ENCODE measurements at regions not wholly inside any gene's neighbourhood (a gene's known extent, or its start where the extent isn't known, plus 50 kb on each side); places are given as distances from the start of the nearest gene placed in this dataset.

DNA sequence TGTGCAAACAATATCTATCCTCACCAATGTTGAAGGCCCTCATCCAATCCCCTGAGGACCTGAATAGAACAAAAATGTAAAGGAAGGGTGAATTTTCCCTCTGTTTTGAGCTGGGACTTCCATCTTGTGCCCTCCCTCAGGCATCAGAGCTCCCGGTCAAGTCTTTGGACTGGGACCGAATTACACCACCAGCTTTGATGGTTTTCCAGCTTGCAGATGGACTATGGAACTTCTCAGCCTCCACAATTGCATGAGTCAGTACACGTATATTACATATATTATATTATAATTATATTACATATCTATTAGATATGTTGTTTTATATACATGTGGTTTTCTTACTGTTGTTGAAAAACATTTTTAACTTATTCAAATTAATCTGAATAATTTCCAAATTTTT, 496.4 kb downstream of the CMPK2 start (continued):
- TF ChIP-seq, protein P1, sequence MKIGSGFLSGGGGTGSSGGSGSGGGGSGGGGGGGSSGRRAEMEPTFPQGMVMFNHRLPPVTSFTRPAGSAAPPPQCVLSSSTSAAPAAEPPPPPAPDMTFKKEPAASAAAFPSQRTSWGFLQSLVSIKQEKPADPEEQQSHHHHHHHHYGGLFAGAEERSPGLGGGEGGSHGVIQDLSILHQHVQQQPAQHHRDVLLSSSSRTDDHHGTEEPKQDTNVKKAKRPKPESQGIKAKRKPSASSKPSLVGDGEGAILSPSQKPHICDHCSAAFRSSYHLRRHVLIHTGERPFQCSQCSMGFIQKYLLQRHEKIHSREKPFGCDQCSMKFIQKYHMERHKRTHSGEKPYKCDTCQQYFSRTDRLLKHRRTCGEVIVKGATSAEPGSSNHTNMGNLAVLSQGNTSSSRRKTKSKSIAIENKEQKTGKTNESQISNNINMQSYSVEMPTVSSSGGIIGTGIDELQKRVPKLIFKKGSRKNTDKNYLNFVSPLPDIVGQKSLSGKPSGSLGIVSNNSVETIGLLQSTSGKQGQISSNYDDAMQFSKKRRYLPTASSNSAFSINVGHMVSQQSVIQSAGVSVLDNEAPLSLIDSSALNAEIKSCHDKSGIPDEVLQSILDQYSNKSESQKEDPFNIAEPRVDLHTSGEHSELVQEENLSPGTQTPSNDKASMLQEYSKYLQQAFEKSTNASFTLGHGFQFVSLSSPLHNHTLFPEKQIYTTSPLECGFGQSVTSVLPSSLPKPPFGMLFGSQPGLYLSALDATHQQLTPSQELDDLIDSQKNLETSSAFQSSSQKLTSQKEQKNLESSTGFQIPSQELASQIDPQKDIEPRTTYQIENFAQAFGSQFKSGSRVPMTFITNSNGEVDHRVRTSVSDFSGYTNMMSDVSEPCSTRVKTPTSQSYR (CRISPR knock-in tag; IDR thresholded peaks at IDR 0.05): no peak
- TF ChIP-seq NFATC4 (CRISPR knock-in tag; IDR thresholded peaks at IDR 0.05): no peak

DNA sequence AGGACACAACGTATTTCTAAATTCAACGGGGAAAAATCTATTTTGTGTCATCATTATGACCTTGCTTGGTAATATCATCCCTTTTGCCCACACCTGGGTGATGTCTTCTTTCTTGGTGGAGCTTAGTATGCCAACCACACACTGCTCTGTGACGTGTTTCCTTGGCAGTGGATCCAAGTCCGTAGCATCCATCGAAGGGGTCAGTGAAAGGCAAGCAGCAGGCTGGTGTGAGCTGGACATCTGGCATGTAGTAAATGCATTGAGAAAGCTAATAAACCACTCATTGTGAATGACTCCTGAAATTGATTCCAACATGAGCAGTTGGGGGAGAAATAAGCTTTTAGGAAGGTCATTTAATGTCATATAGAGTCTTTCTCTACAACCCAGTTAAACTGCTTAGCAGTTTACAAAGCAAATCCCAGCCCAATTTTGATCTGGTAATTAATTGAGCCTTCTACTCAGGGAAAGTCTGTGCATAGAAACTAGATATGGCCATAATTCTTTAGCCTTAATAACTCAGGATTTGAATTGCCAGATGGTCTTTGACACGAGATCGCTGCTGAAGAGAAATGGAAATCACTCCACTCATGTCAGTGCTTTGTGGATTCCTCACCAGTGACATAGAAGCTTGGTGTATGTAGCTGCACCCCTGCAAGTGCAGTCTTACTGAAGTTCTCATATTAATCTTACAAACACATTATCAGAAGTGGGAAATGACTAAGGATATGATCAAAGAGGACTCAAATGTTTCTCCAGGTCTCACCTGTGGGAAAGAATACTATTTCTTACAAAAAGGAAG, 494.8 kb downstream of the CMPK2 start:
- POLR2A ChIA-PET: no interaction called here
- CTCF ChIA-PET: no interaction called here
- ATAC-seq (no peak), DNase-seq (ENCODE audit: low spot score) (no peak)
- no peak overlapping the region for H3K27ac Mint-ChIP-seq
- TF ChIP-seq, protein P2, sequence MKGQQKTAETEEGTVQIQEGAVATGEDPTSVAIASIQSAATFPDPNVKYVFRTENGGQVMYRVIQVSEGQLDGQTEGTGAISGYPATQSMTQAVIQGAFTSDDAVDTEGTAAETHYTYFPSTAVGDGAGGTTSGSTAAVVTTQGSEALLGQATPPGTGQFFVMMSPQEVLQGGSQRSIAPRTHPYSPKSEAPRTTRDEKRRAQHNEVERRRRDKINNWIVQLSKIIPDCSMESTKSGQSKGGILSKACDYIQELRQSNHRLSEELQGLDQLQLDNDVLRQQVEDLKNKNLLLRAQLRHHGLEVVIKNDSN (CRISPR knock-in tag; IDR thresholded peaks at IDR 0.05): no peak
- TF ChIP-seq TEAD1 (CRISPR knock-in tag; IDR thresholded peaks at IDR 0.05) (no peak), NFE2L1 (CRISPR knock-in tag; IDR thresholded peaks at IDR 0.05) (no peak), ZNF416 (CRISPR knock-in tag; IDR thresholded peaks at IDR 0.05) (no peak), NFYB (CRISPR knock-in tag; conservative IDR thresholded peaks at IDR 0.05; ENCODE audit: low read depth) (no peak), JUN (CRISPR knock-in tag; IDR thresholded peaks at IDR 0.05) (no peak)
- TF ChIP-seq, protein P3, sequence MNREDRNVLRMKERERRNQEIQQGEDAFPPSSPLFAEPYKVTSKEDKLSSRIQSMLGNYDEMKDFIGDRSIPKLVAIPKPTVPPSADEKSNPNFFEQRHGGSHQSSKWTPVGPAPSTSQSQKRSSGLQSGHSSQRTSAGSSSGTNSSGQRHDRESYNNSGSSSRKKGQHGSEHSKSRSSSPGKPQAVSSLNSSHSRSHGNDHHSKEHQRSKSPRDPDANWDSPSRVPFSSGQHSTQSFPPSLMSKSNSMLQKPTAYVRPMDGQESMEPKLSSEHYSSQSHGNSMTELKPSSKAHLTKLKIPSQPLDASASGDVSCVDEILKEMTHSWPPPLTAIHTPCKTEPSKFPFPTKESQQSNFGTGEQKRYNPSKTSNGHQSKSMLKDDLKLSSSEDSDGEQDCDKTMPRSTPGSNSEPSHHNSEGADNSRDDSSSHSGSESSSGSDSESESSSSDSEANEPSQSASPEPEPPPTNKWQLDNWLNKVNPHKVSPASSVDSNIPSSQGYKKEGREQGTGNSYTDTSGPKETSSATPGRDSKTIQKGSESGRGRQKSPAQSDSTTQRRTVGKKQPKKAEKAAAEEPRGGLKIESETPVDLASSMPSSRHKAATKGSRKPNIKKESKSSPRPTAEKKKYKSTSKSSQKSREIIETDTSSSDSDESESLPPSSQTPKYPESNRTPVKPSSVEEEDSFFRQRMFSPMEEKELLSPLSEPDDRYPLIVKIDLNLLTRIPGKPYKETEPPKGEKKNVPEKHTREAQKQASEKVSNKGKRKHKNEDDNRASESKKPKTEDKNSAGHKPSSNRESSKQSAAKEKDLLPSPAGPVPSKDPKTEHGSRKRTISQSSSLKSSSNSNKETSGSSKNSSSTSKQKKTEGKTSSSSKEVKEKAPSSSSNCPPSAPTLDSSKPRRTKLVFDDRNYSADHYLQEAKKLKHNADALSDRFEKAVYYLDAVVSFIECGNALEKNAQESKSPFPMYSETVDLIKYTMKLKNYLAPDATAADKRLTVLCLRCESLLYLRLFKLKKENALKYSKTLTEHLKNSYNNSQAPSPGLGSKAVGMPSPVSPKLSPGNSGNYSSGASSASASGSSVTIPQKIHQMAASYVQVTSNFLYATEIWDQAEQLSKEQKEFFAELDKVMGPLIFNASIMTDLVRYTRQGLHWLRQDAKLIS (CRISPR knock-in tag; IDR thresholded peaks at IDR 0.05; ENCODE audit: borderline replicate concordance): no peak
- TF ChIP-seq, protein P4, sequence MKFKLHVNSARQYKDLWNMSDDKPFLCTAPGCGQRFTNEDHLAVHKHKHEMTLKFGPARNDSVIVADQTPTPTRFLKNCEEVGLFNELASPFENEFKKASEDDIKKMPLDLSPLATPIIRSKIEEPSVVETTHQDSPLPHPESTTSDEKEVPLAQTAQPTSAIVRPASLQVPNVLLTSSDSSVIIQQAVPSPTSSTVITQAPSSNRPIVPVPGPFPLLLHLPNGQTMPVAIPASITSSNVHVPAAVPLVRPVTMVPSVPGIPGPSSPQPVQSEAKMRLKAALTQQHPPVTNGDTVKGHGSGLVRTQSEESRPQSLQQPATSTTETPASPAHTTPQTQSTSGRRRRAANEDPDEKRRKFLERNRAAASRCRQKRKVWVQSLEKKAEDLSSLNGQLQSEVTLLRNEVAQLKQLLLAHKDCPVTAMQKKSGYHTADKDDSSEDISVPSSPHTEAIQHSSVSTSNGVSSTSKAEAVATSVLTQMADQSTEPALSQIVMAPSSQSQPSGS (CRISPR knock-in tag; IDR thresholded peaks at IDR 0.05; ENCODE audit: borderline replicate concordance, low read depth): no peak
- peaks cover 6% of the 10 kb centered on the region for H3K27me3 Mint-ChIP-seq (ENCODE audit: low read depth)
- H3K36me3 Mint-ChIP-seq: peaks cover 59% of the 10 kb centered on the region
- no peaks in the 10 kb centered on the region for H3K4me1 Mint-ChIP-seq
- no peak overlapping the region for H3K4me3 Mint-ChIP-seq
- H3K9me3 Mint-ChIP-seq: peaks cover 75% of the 10 kb centered on the region

DNA sequence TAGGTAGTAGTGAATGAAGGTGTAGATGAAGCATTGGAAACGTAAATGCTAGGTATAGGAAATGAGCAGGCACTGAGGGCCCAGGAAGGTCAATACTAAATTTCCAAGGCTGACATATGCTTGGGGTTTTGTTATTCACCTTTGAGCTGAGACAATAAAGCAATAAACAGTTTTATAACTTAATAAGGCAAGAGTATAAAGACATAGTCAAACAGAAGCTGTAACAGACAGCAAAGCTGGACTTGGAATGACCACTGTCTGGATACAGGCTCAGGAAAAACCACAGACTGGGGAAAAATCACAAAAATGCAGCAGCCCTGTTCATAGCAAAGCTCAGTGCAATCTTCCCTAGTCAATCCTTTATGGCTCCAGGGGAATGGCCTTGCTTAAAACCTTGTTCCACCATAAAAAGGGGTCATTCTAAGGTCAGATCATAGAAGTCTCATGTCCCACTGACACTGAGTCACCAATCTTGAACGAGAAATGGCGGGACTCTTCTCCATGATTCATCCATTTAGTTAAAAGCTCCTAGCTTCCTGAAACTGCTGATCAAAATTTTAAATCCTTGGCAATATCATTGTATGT, 493.3 kb downstream of the CMPK2 start:
- ChIA-PET POLR2A (no interaction called here), CTCF (no interaction called here)
- DNase-seq (ENCODE audit: low spot score) (no peak), ATAC-seq (no peak)
- Mint-ChIP-seq H3K27me3 (ENCODE audit: low read depth) (peaks cover 6% of the 10 kb centered on the region; the same call in 1 of the 2 replicates), H3K9me3 (peaks cover 74% of the 10 kb centered on the region), H3K27ac (no peak overlapping the region), H3K4me3 (no peak overlapping the region), H3K4me1 (no peaks in the 10 kb centered on the region), H3K36me3 (peaks cover 56% of the 10 kb centered on the region)
- no peak for TF ChIP-seq CREB1 (CRISPR knock-in tag; IDR thresholded peaks at IDR 0.05)
- no peak for TF ChIP-seq SMAD3 (CRISPR knock-in tag; IDR thresholded peaks at IDR 0.05; ENCODE audit: borderline replicate concordance)
- TF ChIP-seq, protein P5, sequence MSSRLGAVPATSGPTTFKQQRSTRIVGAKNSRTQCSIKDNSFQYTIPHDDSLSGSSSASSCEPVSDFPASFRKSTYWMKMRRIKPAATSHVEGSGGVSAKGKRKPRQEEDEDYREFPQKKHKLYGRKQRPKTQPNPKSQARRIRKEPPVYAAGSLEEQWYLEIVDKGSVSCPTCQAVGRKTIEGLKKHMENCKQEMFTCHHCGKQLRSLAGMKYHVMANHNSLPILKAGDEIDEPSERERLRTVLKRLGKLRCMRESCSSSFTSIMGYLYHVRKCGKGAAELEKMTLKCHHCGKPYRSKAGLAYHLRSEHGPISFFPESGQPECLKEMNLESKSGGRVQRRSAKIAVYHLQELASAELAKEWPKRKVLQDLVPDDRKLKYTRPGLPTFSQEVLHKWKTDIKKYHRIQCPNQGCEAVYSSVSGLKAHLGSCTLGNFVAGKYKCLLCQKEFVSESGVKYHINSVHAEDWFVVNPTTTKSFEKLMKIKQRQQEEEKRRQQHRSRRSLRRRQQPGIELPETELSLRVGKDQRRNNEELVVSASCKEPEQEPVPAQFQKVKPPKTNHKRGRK (CRISPR knock-in tag; IDR thresholded peaks at IDR 0.05; ENCODE audit: borderline replicate concordance): no peak
- no peak for TF ChIP-seq JAZF1 (CRISPR knock-in tag; IDR thresholded peaks at IDR 0.05)
- TF ChIP-seq, protein P6, sequence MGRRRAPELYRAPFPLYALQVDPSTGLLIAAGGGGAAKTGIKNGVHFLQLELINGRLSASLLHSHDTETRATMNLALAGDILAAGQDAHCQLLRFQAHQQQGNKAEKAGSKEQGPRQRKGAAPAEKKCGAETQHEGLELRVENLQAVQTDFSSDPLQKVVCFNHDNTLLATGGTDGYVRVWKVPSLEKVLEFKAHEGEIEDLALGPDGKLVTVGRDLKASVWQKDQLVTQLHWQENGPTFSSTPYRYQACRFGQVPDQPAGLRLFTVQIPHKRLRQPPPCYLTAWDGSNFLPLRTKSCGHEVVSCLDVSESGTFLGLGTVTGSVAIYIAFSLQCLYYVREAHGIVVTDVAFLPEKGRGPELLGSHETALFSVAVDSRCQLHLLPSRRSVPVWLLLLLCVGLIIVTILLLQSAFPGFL (CRISPR knock-in tag; IDR thresholded peaks at IDR 0.05; ENCODE audit: borderline replicate concordance): no peak
- no peak for TF ChIP-seq GTF2I (CRISPR knock-in tag; conservative IDR thresholded peaks at IDR 0.05)
- TF ChIP-seq MYBL2 (CRISPR knock-in tag; IDR thresholded peaks at IDR 0.05): no peak

Measured in WTC11 (cell line).